Mesenchymal stem cell (in vitro differentiated cells and primary cell): ENCODE measurements at regions not wholly inside any gene's neighbourhood (a gene's known extent, or its start where the extent isn't known, plus 50 kb on each side); places are given as distances from the start of the nearest gene placed in this dataset.

ENCODE experiments used
- DNase-seq: peaks from one replicate; pipeline ENCODE4 v3.0.0-alpha.2; 2013
- H2AFZ ChIP-seq: one replicate; pipeline ENCODE4 v1.6.1; 2013; ENCODE audit warnings: low read depth, mild to moderate bottlenecking, control low read depth, inconsistent platforms, low read length, moderate library complexity
- H2AK5ac ChIP-seq: 2 replicates; pipeline ENCODE4 v1.6.1; 2013; ENCODE audit warnings: low read length, moderate library complexity, mild to moderate bottlenecking, inconsistent platforms; ENCODE audit not compliant: severe bottlenecking
- H2BK120ac ChIP-seq: one replicate; pipeline ENCODE4 v1.6.1; 2013; ENCODE audit warnings: low read depth, mild to moderate bottlenecking, inconsistent platforms, low read length, moderate library complexity
- H2BK12ac ChIP-seq, 2 experiments: one replicate each; pipeline ENCODE4 v1.6.1; 2013; ENCODE audit warnings: inconsistent platforms in 2 of 2, low read length in 2 of 2, mild to moderate bottlenecking in 2 of 2, moderate library complexity in 2 of 2, control low read depth in 1 of 2
- H2BK15ac ChIP-seq: one replicate; pipeline ENCODE4 v1.6.1; 2013; ENCODE audit warnings: mild to moderate bottlenecking, low read depth, inconsistent platforms; ENCODE audit not compliant: poor library complexity, severe bottlenecking
- H2BK5ac ChIP-seq: 2 replicates; pipeline ENCODE4 v1.6.1; 2013; ENCODE audit warnings: low read depth, mild to moderate bottlenecking, low read length, control low read depth, inconsistent platforms; ENCODE audit not compliant: poor library complexity, severe bottlenecking
- H3K14ac ChIP-seq, 2 experiments: one replicate each; pipeline ENCODE4 v1.6.1; 2013; ENCODE audit warnings: inconsistent platforms in 2 of 2, low read length in 2 of 2, control low read depth in 1 of 2, mild to moderate bottlenecking in 1 of 2, moderate library complexity in 1 of 2
- H3K18ac ChIP-seq, 2 experiments: one replicate each; pipeline ENCODE4 v1.6.1; 2013; ENCODE audit warnings: inconsistent platforms in 2 of 2, low read length in 2 of 2, control low read depth in 1 of 2, low read depth in 1 of 2, mild to moderate bottlenecking in 1 of 2
- H3K23ac ChIP-seq, 2 experiments: one replicate each; pipeline ENCODE4 v1.6.1; 2013; ENCODE audit warnings: inconsistent platforms in 2 of 2, low read length in 2 of 2, mild to moderate bottlenecking in 2 of 2, moderate library complexity in 2 of 2, control low read depth in 1 of 2
- H3K27ac ChIP-seq: 2 replicates; pipeline ENCODE4 v1.5.1; 2013; ENCODE audit warnings: mild to moderate bottlenecking, moderate library complexity, low read length, control low read depth, inconsistent platforms; ENCODE audit not compliant: poor library complexity, severe bottlenecking
- H3K27me3 ChIP-seq, 2 experiments: 2 replicates each; pipeline versions ENCODE4 v1.6.1 to v1.7.0; 2013; ENCODE audit warnings: low read length in 2 of 2, mild to moderate bottlenecking in 2 of 2, moderate library complexity in 2 of 2, control low read depth in 1 of 2, inconsistent platforms in 1 of 2; ENCODE audit not compliant: control insufficient read depth in 1 of 2, insufficient read depth in 1 of 2
- H3K36me3 ChIP-seq, 2 experiments: 2 replicates each; pipeline versions ENCODE4 v1.6.1 to v1.7.0; 2013; ENCODE audit warnings: low read length in 2 of 2, control low read depth in 1 of 2, inconsistent platforms in 1 of 2, low read depth in 1 of 2, mild to moderate bottlenecking in 1 of 2; ENCODE audit not compliant: insufficient read depth in 2 of 2, control insufficient read depth in 1 of 2
- H3K4ac ChIP-seq, 2 experiments: one replicate each; pipeline ENCODE4 v1.6.1; 2013; ENCODE audit warnings: inconsistent platforms in 2 of 2, low read length in 2 of 2, mild to moderate bottlenecking in 2 of 2, moderate library complexity in 2 of 2, control low read depth in 1 of 2, low read depth in 1 of 2
- H3K4me1 ChIP-seq: 2 replicates; pipeline ENCODE4 v1.6.1; 2013; ENCODE audit warnings: low read depth, low read length, control low read depth; ENCODE audit not compliant: control insufficient read depth, insufficient read depth
- H3K4me2 ChIP-seq: 2 replicates; pipeline ENCODE4 v1.6.1; 2013; ENCODE audit warnings: low read length, mild to moderate bottlenecking, inconsistent platforms; ENCODE audit not compliant: poor library complexity, severe bottlenecking
- H3K4me3 ChIP-seq, 2 experiments: 2 replicates each; pipeline versions ENCODE4 v1.5.1 to v1.7.0; 2013; ENCODE audit warnings: low read length in 2 of 2, mild to moderate bottlenecking in 2 of 2, control low read depth in 1 of 2, low read depth in 1 of 2; ENCODE audit not compliant: insufficient read depth in 1 of 2
- H3K79me1 ChIP-seq: replicated peaks from 2 replicates; pipeline ENCODE4 v1.6.1; 2013; ENCODE audit warnings: mild to moderate bottlenecking, control low read depth, low read length, inconsistent platforms; ENCODE audit not compliant: poor library complexity, severe bottlenecking
- H3K9ac ChIP-seq: 2 replicates; pipeline ENCODE4 v1.7.0; 2013; ENCODE audit warnings: mild to moderate bottlenecking, low read length, moderate library complexity
- H3K9me3 ChIP-seq: 2 replicates; pipeline ENCODE4 v1.7.0; 2013; ENCODE audit warnings: mild to moderate bottlenecking, low read length; ENCODE audit not compliant: control insufficient read depth
- H4K8ac ChIP-seq: one replicate; pipeline ENCODE4 v1.6.1; 2013; ENCODE audit warnings: inconsistent platforms, mild to moderate bottlenecking, low read length, moderate library complexity
- H4K91ac ChIP-seq: one replicate; pipeline ENCODE4 v1.6.1; 2013; ENCODE audit warnings: mild to moderate bottlenecking, low read length, inconsistent platforms
- WGBS: methylation state at CpG from one replicate; pipeline ENCODE4 v1.1.7; 2013; ENCODE audit warnings: mixed read lengths; 5-methylcytosine and 5-hydroxymethylcytosine counted together

DNA sequence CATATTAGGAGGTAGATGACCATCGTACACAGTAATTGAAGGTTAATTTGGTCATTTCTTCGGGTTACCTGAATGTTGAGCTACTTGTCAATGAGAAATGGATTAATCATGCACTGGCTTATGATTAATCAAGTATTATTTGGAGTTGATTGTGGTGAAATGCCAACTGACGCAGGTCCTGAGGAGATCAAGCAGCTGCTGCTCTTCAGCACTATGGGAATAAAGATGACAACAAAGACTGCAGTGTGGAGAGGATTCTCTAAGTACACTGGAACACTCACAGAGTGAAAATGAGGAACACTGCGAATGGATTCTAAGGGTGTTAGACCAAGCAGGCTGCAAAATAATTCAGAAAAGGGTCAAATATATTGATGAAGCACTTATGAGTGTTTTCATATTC is 202.8 kb upstream of the DIO2 start:
- H3K4ac ChIP-seq: no peak overlapping the region
- H3K9ac ChIP-seq: no peak overlapping the region
- H3K27me3 ChIP-seq: no peaks in the 10 kb centered on the region
- H2BK12ac ChIP-seq: no peak overlapping the region
- H2BK120ac ChIP-seq: no peak overlapping the region
- H3K9me3 ChIP-seq: no peaks in the 10 kb centered on the region
- no peak overlapping the region for H4K8ac ChIP-seq
- no peak overlapping the region for H2BK15ac ChIP-seq
- H2BK5ac ChIP-seq: no peak overlapping the region
- H3K27ac ChIP-seq: no peak overlapping the region
- no peak overlapping the region for H3K18ac ChIP-seq
- H2AK5ac ChIP-seq: no peak overlapping the region
- no peak overlapping the region for H2AFZ ChIP-seq
- H3K4me1 ChIP-seq: no peaks in the 10 kb centered on the region
- no peak for DNase-seq
- no peak overlapping the region for H3K4me3 ChIP-seq
- no peaks in the 10 kb centered on the region for H3K79me1 ChIP-seq
- H3K14ac ChIP-seq: no peak overlapping the region
- H3K36me3 ChIP-seq: no peaks in the 10 kb centered on the region
- no peak overlapping the region for H4K91ac ChIP-seq
- WGBS: 88% methylated on average over 4 of the region's 4 CpGs
- no peak overlapping the region for H3K23ac ChIP-seq
- no peak overlapping the region for H3K4me2 ChIP-seq

DNA sequence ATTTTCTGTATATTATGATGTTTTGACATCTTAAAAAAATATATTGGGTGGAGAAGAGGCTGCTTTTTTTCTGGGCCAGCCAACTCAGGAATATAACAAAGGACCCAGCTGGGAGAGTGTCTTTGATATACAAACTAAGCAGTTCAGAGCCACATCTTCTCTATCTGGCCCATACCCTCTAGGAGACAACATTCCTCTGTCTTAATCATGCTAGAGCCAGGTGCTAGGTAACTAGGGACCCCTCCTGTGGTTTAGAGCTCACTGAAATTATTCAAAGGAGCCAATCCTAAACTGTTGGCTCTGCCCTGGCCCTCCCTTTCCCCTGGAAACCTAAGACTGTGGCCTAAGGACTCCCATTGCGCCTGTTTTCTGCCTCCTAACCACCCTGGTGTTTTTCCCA is 193.1 kb upstream of the DIO2 start:
- Histone ChIP-seq H3K79me1 (no peaks in the 10 kb centered on the region), H2BK5ac (no peak overlapping the region), H2BK15ac (no peak overlapping the region), H3K14ac (no peak overlapping the region), H3K9ac (no peak overlapping the region), H3K4ac (no peak overlapping the region), H3K18ac (no peak overlapping the region), H4K8ac (no peak overlapping the region), H2BK120ac (no peak overlapping the region), H2AK5ac (no peak overlapping the region), H2BK12ac (no peak overlapping the region), H4K91ac (no peak overlapping the region), H3K27me3 (no peaks in the 10 kb centered on the region), H3K23ac (no peak overlapping the region), H3K27ac (no peak overlapping the region), H3K4me1 (peaks cover 4% of the 10 kb centered on the region), H3K9me3 (no peaks in the 10 kb centered on the region), H3K4me3 (no peak overlapping the region), H2AFZ (no peak overlapping the region), H3K36me3 (no peaks in the 10 kb centered on the region), H3K4me2 (no peak overlapping the region)
- no peak for DNase-seq
- WGBS: 80% methylated on average over 1 of the region's 1 CpG

DNA sequence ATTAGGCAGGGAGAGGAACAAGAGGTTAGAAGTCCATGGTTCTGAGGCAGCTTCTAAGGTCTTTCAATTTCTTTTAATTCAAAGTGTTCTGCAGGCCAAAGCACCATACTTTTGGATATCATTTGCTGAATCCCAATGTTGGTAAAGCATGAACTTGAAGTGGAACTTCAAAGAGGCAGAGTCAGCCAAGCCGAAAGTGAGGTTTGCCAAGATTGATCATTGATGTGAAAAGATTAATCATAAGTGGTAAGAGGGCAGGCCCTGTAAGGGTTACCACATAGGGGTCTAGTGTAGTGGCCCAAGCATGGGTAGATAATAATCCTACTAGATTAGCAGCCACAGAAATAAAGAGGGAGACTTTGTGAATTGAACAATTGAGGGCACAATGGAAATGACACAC is 191.7 kb upstream of the DIO2 start:
- 91% methylated on average over 1 of the region's 1 CpG for WGBS

DNA sequence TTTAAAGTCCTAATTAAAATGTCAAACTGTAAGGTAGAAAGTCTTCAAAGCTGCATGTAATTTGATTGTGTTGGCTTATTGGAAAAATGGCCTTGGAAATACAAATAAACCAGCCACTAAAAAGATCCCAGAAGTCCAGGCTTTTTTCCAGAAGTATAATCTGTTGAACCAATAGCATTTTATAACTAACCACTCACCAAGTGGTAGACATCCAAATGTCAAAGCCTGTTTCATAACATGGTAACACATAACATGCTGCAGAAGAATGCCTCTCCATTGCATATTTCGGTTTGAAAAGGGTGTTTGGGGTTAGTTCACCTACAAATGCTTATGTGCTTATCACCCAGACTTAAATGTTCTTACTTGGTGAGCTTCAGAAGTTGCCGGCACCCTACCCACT is 183.7 kb upstream of the DIO2 start:
- Histone ChIP-seq H2AK5ac (no peak overlapping the region), H3K14ac (no peak overlapping the region), H3K4ac (no peak overlapping the region), H4K8ac (no peak overlapping the region), H3K27ac (no peak overlapping the region), H3K4me3 (no peak overlapping the region), H2BK5ac (no peak overlapping the region), H3K9ac (no peak overlapping the region), H3K27me3 (no peaks in the 10 kb centered on the region), H3K9me3 (peaks cover 10% of the 10 kb centered on the region), H4K91ac (no peak overlapping the region), H2BK120ac (no peak overlapping the region), H3K23ac (no peak overlapping the region), H3K36me3 (no peaks in the 10 kb centered on the region), H3K18ac (no peak overlapping the region), H3K4me1 (no peaks in the 10 kb centered on the region), H3K4me2 (no peak overlapping the region), H2AFZ (no peak overlapping the region), H2BK15ac (no peak overlapping the region), H3K79me1 (no peaks in the 10 kb centered on the region), H2BK12ac (no peak overlapping the region)
- no peak for DNase-seq
- WGBS: 88% methylated on average over 2 of the region's 2 CpGs

More for the DNA sequence above, 191.7 kb upstream of the DIO2 start:
- Histone ChIP-seq H3K4me2 (no peak overlapping the region), H3K4ac (no peak overlapping the region), H3K27ac (no peak overlapping the region), H3K4me1 (peaks cover 4% of the 10 kb centered on the region), H3K36me3 (no peaks in the 10 kb centered on the region), H3K79me1 (no peaks in the 10 kb centered on the region), H2BK12ac (no peak overlapping the region), H3K9me3 (peaks cover 7% of the 10 kb centered on the region), H4K91ac (no peak overlapping the region), H2AK5ac (no peak overlapping the region), H3K27me3 (no peaks in the 10 kb centered on the region), H3K18ac (no peak overlapping the region), H3K14ac (no peak overlapping the region), H2BK120ac (no peak overlapping the region), H3K23ac (no peak overlapping the region), H3K4me3 (no peak overlapping the region), H2BK15ac (no peak overlapping the region), H4K8ac (no peak overlapping the region), H3K9ac (no peak overlapping the region), H2AFZ (no peak overlapping the region), H2BK5ac (no peak overlapping the region)
- no peak for DNase-seq
